Neuronal stem cell (in vitro differentiated cells): ENCODE measurements at regions not wholly inside any gene's neighbourhood (a gene's known extent, or its start where the extent isn't known, plus 50 kb on each side); places are given as distances from the start of the nearest gene placed in this dataset.
"Not testable (repeated sequence)": the region's sequence is repeated elsewhere in the genome, so short reads cannot be mapped to it uniquely, and the experiment has no call there.

ENCODE experiments used
- DNase-seq: peaks from one replicate; pipeline ENCODE4 v3.0.0-alpha.2; 2013; ENCODE audit warnings: low spot score
- H2AFZ ChIP-seq: one replicate; pipeline ENCODE4 v1.6.1; 2013; ENCODE audit warnings: mild to moderate bottlenecking, low read length, inconsistent platforms
- H2AK5ac ChIP-seq: 2 replicates; pipeline ENCODE4 v1.6.1; 2013; ENCODE audit warnings: low read depth, mild to moderate bottlenecking, inconsistent platforms, low read length, moderate library complexity, mixed read lengths
- H2BK120ac ChIP-seq: 2 replicates; pipeline ENCODE4 v1.6.1; 2013; ENCODE audit warnings: low read depth, mild to moderate bottlenecking, inconsistent platforms, low read length, moderate library complexity, mixed read lengths
- H2BK12ac ChIP-seq: one replicate; pipeline ENCODE4 v1.6.1; 2013; ENCODE audit warnings: low read length, inconsistent platforms
- H2BK15ac ChIP-seq: 2 replicates; pipeline ENCODE4 v1.6.1; 2013; ENCODE audit warnings: mild to moderate bottlenecking, low read length, inconsistent platforms, mixed read lengths
- H2BK5ac ChIP-seq: one replicate; pipeline ENCODE4 v1.6.1; 2013; ENCODE audit warnings: inconsistent platforms, mild to moderate bottlenecking, low read length, moderate library complexity
- H3K14ac ChIP-seq: one replicate; pipeline ENCODE4 v1.6.1; 2013; ENCODE audit warnings: low read length, inconsistent platforms
- H3K18ac ChIP-seq: 2 replicates; pipeline ENCODE4 v1.6.1; 2013; ENCODE audit warnings: low read length, inconsistent platforms
- H3K23ac ChIP-seq: 2 replicates; pipeline ENCODE4 v1.6.1; 2013; ENCODE audit warnings: low read depth, mild to moderate bottlenecking, mixed read lengths, low read length, inconsistent platforms; ENCODE audit not compliant: poor library complexity
- H3K27ac ChIP-seq: replicated peaks from 3 replicates; pipeline ENCODE4 v1.5.1; 2013; ENCODE audit warnings: low read length, inconsistent platforms
- H3K27me3 ChIP-seq, 3 experiments: 2 replicates each; pipeline ENCODE4 v1.6.1; 2013; ENCODE audit warnings: low read length in 3 of 3, mild to moderate bottlenecking in 2 of 3, inconsistent platforms in 1 of 3, low read depth in 1 of 3, mixed read lengths in 1 of 3, moderate library complexity in 1 of 3; ENCODE audit not compliant: control insufficient read depth in 3 of 3, insufficient read depth in 3 of 3
- H3K36me3 ChIP-seq, 2 donors: replicated peaks in 1 of 2; 2 replicates each; pipeline ENCODE4 v1.6.1; 2013; ENCODE audit warnings: low read length in 2 of 2; ENCODE audit not compliant: control insufficient read depth in 2 of 2, insufficient read depth in 2 of 2
- H3K4ac ChIP-seq: 2 replicates; pipeline ENCODE4 v1.6.1; 2013; ENCODE audit warnings: inconsistent platforms, mild to moderate bottlenecking, low read length, moderate library complexity
- H3K4me1 ChIP-seq, 2 donors: 1 replicate in 1 of 2; 2 replicates in 1 of 2; pipeline ENCODE4 v1.6.1; 2013; ENCODE audit warnings: low read length in 2 of 2, low read depth in 1 of 2; ENCODE audit not compliant: control insufficient read depth in 2 of 2, insufficient read depth in 1 of 2
- H3K4me2 ChIP-seq: one replicate; pipeline ENCODE4 v1.6.1; 2013; ENCODE audit warnings: mild to moderate bottlenecking, low read length, inconsistent platforms; ENCODE audit not compliant: insufficient read depth, poor library complexity, severe bottlenecking
- H3K4me3 ChIP-seq, 2 donors: 2 replicates each; pipeline ENCODE4 v1.5.1; 2013; ENCODE audit warnings: low read length in 2 of 2, mild to moderate bottlenecking in 2 of 2, inconsistent platforms in 1 of 2, moderate library complexity in 1 of 2
- H3K79me1 ChIP-seq: one replicate; pipeline ENCODE4 v1.6.1; 2013; ENCODE audit warnings: low read depth, mild to moderate bottlenecking, inconsistent platforms, low read length, moderate library complexity
- H3K9ac ChIP-seq: one replicate; pipeline ENCODE4 v1.6.1; 2013; ENCODE audit warnings: mild to moderate bottlenecking, low read depth, low read length, inconsistent platforms; ENCODE audit not compliant: poor library complexity
- H3K9me3 ChIP-seq, 2 donors: replicated peaks in 1 of 2; 2 replicates each; pipeline versions ENCODE3 to v1.6.1; 2013; ENCODE audit warnings: low read length in 2 of 2, mild to moderate bottlenecking in 2 of 2, inconsistent platforms in 1 of 2, low read depth in 1 of 2, mixed read lengths in 1 of 2, moderate library complexity in 1 of 2; ENCODE audit not compliant: control insufficient read depth in 2 of 2, insufficient read depth in 1 of 2
- H4K8ac ChIP-seq: one replicate; pipeline ENCODE4 v1.6.1; 2013; ENCODE audit warnings: low read depth, mild to moderate bottlenecking, inconsistent platforms, low read length, moderate library complexity
- H4K91ac ChIP-seq: one replicate; pipeline ENCODE4 v1.6.1; 2013; ENCODE audit warnings: low read length, low read depth, mild to moderate bottlenecking, inconsistent platforms; ENCODE audit not compliant: poor library complexity
- WGBS, 2 donors: extraction: QIAGEN DNeasy Blood & Tissue Kit; methylation state at CpG; one replicate each; pipeline ENCODE4 v1.1.7; 2013; ENCODE audit warnings: missing lambda C conversion rate in 2 of 2, mixed read lengths in 1 of 2; ENCODE audit not compliant: insufficient read length in 2 of 2, insufficient replicate concordance in 1 of 2; ENCODE audit errors: extremely low coverage in 2 of 2; 5-methylcytosine and 5-hydroxymethylcytosine counted together

DNA sequence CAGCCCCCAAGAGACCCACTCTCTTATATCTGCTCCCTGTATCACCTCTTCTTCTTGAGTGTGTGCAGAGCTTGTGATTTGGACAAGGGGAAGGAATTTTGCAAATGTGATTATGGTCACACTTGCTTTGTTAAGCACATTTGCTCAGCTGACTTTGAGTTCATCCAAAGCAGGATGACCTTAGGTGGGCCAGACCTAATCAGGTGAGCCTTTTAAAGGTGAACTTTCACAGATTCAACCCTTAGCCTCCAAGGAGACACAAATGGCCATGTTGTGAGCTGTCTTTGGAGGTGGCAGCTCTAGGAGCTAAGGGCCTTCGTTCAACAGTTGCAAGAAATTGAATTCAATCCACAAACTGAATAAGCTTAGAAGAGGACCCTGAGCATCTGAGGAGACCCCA lies 147.8 kb downstream of the DEFB131A start:
- H3K4me3 ChIP-seq, result no peak overlapping the region
- H2BK5ac ChIP-seq, result no peak overlapping the region
- no peaks in the 10 kb centered on the region for H3K79me1 ChIP-seq
- H3K14ac ChIP-seq, result no peak overlapping the region
- no peak overlapping the region for H3K27ac ChIP-seq
- H4K8ac ChIP-seq, result no peak overlapping the region
- H3K27me3 ChIP-seq, result no peaks in the 10 kb centered on the region
- no peak overlapping the region for H3K4ac ChIP-seq
- H3K4me2 ChIP-seq, result no peak overlapping the region
- H3K9me3 ChIP-seq, result no peaks in the 10 kb centered on the region
- no CpG with 5 or more reads among the region's 1 CpG for WGBS, 2 donors
- no peaks in the 10 kb centered on the region for H3K4me1 ChIP-seq
- H3K9ac ChIP-seq, result no peak overlapping the region
- H2BK120ac ChIP-seq, result no peak overlapping the region
- no peak overlapping the region for H3K23ac ChIP-seq
- H2BK12ac ChIP-seq, result no peak overlapping the region
- no peak overlapping the region for H2BK15ac ChIP-seq
- H2AFZ ChIP-seq, result no peak overlapping the region
- no peak overlapping the region for H2AK5ac ChIP-seq
- H3K36me3 ChIP-seq, result no peaks in the 10 kb centered on the region
- H4K91ac ChIP-seq, result no peak overlapping the region
- no peak overlapping the region for H3K18ac ChIP-seq
- DNase-seq, result no peak

DNA sequence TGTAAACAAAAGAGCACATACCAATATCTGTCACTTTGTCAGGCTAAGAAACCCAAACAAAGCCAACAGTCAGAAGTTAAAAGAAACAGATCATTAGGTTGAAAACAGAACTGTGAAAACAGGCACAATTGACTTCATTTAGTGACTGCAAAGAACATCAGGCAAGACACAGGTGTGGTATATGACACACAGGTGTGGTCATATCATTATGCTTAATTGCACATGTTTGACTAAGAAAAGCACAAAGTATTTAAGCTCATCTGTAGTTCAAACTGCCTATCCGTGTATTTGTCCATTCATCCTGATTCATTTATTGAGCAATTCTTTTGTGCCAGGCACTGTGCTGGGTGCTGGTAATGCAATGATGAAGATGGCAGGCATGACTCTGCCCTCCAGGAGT lies 150.7 kb downstream of the DEFB131A start:
- no peak overlapping the region for H3K14ac ChIP-seq
- H2BK12ac ChIP-seq, result no peak overlapping the region
- WGBS, 2 donors, result no CpG with 5 or more reads among the region's 1 CpG

DNA sequence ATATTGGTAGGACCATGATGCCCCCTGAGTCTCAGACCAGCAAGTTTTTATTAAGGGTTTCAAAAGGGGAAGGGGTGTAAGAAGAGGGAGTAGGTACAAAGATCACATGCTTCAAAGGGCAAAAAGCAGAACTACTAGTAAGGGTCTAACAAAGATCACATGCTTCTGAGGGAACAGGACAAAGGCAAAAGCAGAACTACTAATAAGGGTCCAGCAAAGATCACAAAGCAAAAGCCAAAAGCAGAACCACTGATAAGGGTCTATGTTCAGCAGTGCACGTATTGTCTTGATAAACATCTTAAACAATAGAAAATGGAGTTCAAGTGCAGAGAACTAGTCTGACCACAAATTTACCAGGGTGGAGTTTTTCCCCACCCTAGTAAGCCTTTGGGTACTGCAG lies 151.3 kb downstream of the DEFB131A start:
- DNase-seq, result not testable (repeated sequence)
- no CpG with 5 or more reads among the region's 1 CpG for WGBS, 2 donors

More for the DNA sequence above, 150.7 kb downstream of the DEFB131A start:
- H2BK5ac ChIP-seq, result no peak overlapping the region
- DNase-seq, result no peak
- no peak overlapping the region for H2BK15ac ChIP-seq
- H3K23ac ChIP-seq, result no peak overlapping the region
- peaks cover 0 to 2% of the 10 kb centered on the region in 2 donors for H3K4me1 ChIP-seq
- no peak overlapping the region for H3K9ac ChIP-seq
- no peak overlapping the region for H3K4me2 ChIP-seq
- H4K8ac ChIP-seq, result no peak overlapping the region
- H3K36me3 ChIP-seq, result no peaks in the 10 kb centered on the region
- no peaks in the 10 kb centered on the region for H3K27me3 ChIP-seq
- no peak overlapping the region for H2AK5ac ChIP-seq
- H2AFZ ChIP-seq, result no peak overlapping the region
- H2BK120ac ChIP-seq, result no peak overlapping the region
- H3K4ac ChIP-seq, result no peak overlapping the region
- H3K4me3 ChIP-seq, result no peak overlapping the region
- H3K9me3 ChIP-seq, result no peaks in the 10 kb centered on the region
- H3K79me1 ChIP-seq, result no peaks in the 10 kb centered on the region
- H4K91ac ChIP-seq, result no peak overlapping the region
- no peak overlapping the region for H3K27ac ChIP-seq
- H3K18ac ChIP-seq, result no peak overlapping the region

DNA sequence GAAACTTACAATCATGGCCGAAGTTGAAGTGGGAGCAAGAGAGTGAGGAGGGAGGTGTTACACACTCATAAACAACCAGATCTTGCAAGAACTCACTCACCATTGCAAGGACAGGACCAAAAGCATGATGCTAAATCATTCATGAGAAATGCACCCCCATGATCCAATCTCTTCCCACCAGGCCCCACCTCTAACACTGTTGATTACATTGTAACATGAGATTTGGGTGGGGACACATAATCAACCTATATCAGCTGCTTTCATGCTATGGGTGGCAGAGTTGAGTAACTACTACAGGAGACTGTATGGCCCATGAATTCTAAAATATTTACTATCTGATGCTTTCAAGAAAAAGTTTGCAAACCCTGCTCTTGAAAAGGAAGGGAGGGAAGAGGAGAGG lies 155.1 kb downstream of the DEFB131A start:
- no peaks in the 10 kb centered on the region for H3K27me3 ChIP-seq
- H3K9me3 ChIP-seq, result no peaks in the 10 kb centered on the region
- H2BK5ac ChIP-seq, result no peak overlapping the region
- no peak for DNase-seq
- H3K27ac ChIP-seq, result no peak overlapping the region
- no peak overlapping the region for H3K23ac ChIP-seq
- no peaks in the 10 kb centered on the region for H3K36me3 ChIP-seq
- H2BK120ac ChIP-seq, result no peak overlapping the region
- no CpG with 5 or more reads among the region's 1 CpG for WGBS, 2 donors
- no peak overlapping the region for H2AFZ ChIP-seq
- H2AK5ac ChIP-seq, result no peak overlapping the region
- H3K4me2 ChIP-seq, result no peak overlapping the region
- no peak overlapping the region for H2BK15ac ChIP-seq
- H3K4me3 ChIP-seq, result no peak overlapping the region
- H4K8ac ChIP-seq, result no peak overlapping the region
- no peak overlapping the region for H4K91ac ChIP-seq
- H3K14ac ChIP-seq, result no peak overlapping the region
- peaks cover 0 to 5% of the 10 kb centered on the region in 2 donors for H3K4me1 ChIP-seq
- no peak overlapping the region for H3K4ac ChIP-seq
- H2BK12ac ChIP-seq, result no peak overlapping the region
- H3K9ac ChIP-seq, result no peak overlapping the region
- H3K79me1 ChIP-seq, result no peaks in the 10 kb centered on the region
- no peak overlapping the region for H3K18ac ChIP-seq

More for the DNA sequence above, 151.3 kb downstream of the DEFB131A start:
- H3K79me1 ChIP-seq, H3K36me3 ChIP-seq, H3K4me2 ChIP-seq, H2AK5ac ChIP-seq, H3K23ac ChIP-seq, H2BK5ac ChIP-seq, H3K9ac ChIP-seq, H3K18ac ChIP-seq, H3K9me3 ChIP-seq, H4K91ac ChIP-seq, H3K14ac ChIP-seq, H4K8ac ChIP-seq, H2BK120ac ChIP-seq, H3K4me1 ChIP-seq, H3K27ac ChIP-seq, H2BK12ac ChIP-seq, H3K4me3 ChIP-seq, H3K4ac ChIP-seq, H2BK15ac ChIP-seq, H2AFZ ChIP-seq, H3K27me3 ChIP-seq: not testable (repeated sequence)
